Stimulated activated CD4-positive, alpha-beta T cell treated with anti-CD3 and anti-CD28 coated beads, Interleukin-1b, Interleukin-23, amount 100 ng/mL, for 4 hours (primary cell): ENCODE measurements at regions not wholly inside any gene's neighbourhood (a gene's known extent, or its start where the extent isn't known, plus 50 kb on each side); places are given as distances from the start of the nearest gene placed in this dataset.
"Not testable (repeated sequence)": the region's sequence is repeated elsewhere in the genome, so short reads cannot be mapped to it uniquely, and the experiment has no call there.

Source experiments
- DNase-seq, 2 donors: peaks; one replicate each; pipeline ENCODE4 v3.0.0-alpha.2; 2020; ENCODE audit warnings: low read depth in 2 of 2

- no peak for DNase-seq
These were observed 144.4 kb upstream of the DUSP10 start for GRCh38 chr1:221886311-221886710.

GRCh38 chr1:221884821-221885220, 142.9 kb upstream of the DUSP10 start:
- DNase-seq: no peak

DNA sequence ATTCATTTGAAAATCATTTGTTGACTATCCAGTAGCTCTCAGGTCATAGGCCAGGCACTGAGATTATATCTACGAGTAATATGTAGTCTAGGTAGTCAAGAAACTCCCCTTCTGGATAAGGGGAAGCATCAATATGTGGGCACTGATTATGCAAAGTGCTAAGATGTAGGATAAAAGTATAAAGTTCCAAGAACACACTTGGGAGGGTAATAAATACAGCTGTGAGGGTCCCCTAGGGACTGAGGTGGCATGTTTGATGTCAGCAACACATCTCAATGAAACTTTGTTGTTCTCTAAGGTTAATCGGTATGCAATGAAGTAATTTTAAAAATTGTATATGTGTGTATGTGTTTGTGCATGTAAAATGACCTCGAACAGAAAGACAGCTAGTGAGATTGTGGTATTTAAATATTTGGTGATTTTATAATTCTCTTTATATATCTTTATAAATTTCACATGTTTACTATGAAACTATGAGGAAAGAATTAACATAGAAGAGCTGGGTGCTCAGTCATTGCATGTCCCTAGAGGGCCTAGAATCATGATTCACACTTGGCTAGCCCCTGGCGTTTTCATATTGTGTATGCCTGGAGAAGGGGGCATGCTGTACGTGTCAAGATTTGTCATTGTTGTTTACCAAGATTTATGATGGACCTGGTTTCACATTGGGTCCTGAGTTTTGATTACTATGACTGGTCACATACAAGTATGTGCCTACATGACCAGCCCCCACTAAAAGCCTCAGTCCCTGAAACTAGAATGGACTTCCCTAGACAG, 140.1 kb upstream of the DUSP10 start:
- DNase-seq: no peak

GRCh38 chr1:221880182-221880581, 138.3 kb upstream of the DUSP10 start:
- no peak for DNase-seq

DNA sequence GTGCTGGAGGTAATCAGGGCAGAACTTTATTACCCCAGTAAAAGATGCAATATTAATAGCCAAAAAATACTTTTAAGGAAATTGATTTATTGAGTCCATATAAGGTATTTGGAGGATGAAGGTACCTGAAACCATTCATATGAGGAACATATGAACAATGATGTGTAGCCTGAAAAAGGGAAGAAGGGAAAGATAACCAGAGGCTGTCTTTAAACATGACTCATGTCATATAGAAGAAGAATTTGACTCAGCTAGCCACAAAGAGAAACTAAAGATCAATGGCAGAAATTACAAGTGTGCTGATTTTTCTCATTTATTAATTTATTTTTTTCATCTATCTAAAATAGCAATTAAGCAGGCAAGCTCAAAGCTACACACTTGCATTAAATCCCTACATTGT, 136.2 kb upstream of the DUSP10 start:
- no peak for DNase-seq

- no peak for DNase-seq
These were observed 135.4 kb upstream of the DUSP10 start for GRCh38 chr1:221877311-221877710.

- DNase-seq: no peak
These were observed 133.1 kb upstream of the DUSP10 start for GRCh38 chr1:221875004-221875330.

- no peak for DNase-seq
These were observed 132.6 kb upstream of the DUSP10 start for GRCh38 chr1:221874285-221875003.

DNA sequence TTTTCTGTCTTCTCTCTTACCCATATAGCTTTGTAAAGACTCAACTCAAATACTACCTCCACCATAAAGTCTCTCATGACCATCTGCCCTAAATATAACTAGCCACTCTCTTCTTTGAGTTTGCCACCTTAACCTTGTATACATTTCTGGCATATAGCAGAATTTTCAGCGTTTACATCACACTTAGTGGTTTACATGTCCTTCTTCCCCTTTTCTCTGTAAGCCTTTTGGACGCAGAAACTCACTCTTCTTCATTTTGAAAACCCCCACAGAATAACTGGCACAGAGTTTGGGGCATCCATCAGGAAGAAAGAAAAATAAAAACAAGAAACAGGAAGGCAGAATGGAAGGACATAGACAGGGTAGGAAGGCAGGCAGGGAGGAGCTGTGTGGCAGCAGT, 131.8 kb upstream of the DUSP10 start:
- no peak for DNase-seq

DNA sequence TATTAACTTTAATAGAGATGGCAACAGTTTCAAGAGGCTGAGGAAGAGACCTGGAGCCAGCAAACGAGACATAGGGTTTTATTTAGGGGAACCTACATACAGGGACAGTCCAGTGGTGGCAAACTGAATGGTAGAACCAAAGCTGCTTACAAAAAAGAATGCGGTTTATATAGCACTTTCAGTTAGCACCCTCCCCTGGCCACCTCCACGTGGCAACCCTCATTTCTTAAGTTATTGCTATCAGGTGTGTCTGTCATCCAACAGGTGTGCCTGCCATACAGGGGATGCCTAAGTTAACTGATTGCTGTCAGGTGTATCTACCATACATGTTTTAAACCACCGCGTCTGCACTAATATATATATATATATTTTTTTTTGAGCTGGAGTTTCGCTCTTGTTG, 129.2 kb upstream of the DUSP10 start:
- no peak for DNase-seq

GRCh38 chr1:221869779-221870178, 127.9 kb upstream of the DUSP10 start:
- DNase-seq: no peak

DNA sequence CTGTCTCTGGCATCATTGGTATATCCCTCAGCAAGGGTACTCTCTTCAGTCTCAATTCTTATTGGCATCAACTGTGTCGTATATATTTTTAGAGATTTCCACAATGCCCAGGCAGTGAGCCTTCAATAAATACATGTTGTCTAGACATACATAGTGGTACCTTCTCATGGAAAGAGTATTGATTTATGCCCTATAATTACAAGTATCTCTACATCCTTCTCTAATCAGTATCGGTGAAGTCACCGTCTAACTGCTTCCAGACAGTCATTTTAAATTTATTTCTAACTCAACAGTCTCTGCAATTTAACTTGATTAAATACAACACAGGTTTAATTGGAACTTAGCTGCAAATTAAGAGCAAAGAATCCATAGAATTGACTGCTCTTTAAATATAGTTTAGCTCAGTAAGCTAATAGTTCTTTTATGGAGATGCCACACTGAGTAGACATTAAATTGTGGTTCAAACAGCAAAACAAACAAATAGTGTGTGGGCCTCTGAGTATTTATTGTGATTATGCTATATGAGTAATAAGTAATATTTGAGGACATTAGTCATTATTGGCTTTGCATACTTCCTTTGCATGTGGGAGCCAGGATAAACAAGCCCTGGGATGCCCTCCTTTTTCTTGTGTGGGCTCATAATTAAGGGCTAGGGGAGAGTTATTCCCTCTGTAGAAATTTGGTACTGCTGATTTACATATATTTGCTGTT, 126.9 kb upstream of the DUSP10 start:
- no peak for DNase-seq

- DNase-seq: no peak
These were observed 125.1 kb upstream of the DUSP10 start for GRCh38 chr1:221867003-221867402.

DNA sequence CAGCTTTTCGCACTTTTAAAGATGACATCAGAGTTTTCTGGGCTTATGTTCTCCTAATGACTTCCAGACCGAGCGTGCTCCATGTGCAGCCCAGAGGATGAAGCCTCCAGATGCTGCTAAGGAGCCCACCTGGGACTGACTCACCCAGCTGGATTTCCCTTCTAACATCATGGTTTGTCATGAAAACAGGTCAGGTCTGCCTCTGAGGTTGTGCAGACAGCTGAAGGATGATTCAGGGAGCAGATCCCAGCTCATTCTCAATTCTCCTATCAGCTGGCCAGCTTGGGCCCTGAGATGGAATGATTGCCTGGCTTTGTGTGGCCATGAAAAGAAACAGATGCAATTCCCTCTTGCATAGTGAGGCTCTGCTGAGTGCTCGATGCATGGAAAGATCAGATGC, 123.9 kb upstream of the DUSP10 start:
- DNase-seq: no peak

- DNase-seq: no peak
These were observed 121.7 kb upstream of the DUSP10 start for GRCh38 chr1:221863635-221864034.

GRCh38 chr1:221862971-221863370, 121.1 kb upstream of the DUSP10 start:
- no peak for DNase-seq

DNA sequence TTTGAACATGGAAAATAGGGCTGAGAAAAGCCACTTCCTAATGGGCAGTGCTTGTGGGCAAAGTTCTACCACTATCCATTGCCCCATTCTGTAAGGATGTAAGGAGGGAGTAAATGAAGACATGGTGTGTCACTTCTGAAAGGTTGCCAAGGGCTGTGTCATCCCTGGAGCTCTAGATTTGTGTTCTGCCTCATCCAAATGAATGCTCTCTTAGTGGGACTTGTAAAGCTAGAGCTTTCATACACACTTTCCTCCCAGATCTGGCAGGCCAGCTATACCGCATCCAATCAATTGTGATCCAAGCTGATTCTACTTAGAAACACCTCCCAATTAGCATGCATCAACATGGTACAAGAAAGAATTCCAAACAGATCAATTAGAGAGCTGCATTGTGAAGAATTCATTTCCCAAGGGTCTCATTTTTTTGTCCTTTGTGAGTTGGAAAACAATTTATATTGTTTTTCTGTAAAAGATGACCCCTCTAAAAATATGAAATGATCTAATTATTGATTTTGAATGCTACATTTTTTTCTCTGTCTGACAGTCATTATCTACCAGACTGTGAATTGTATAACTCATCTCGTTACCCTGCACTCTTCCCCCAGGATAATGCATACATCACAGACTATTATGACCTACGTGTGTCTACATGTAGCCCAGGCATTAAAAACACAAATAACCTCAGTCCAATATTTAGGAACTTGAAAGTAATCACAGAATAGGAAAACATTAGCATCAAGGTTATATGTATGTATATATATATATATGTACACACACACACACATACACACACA, 117.1 kb upstream of the DUSP10 start:
- DNase-seq: no peak

- not testable (repeated sequence) for DNase-seq
These were observed 115.2 kb upstream of the DUSP10 start for GRCh38 chr1:221857094-221857444.

- no peak for DNase-seq
These were observed 114.6 kb upstream of the DUSP10 start for GRCh38 chr1:221856228-221857093.

DNA sequence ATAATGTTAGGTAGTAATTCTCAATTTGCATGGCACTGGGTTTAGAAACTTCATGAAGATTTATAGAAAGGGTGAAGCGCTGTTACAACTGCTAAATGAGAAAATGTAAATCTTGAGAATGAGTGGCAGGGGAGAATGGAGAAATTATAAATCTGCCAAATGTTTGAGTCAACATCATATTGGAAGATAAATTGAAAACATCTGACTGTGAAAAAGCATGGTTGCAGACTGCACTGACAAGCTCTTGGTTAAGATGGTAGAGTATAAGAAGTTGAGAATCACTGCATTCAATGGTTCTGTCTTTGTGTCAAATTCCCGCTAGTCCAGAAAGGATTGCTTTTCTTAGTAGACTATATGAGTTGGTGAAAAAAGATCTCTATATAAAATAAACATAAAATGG, 113.3 kb upstream of the DUSP10 start:
- DNase-seq: no peak

- no peak for DNase-seq
These were observed 109.4 kb upstream of the DUSP10 start for GRCh38 chr1:221851336-221851735.
